ENCODE measurements at regions not wholly inside any gene's neighbourhood (a gene's known extent, or its start where the extent isn't known, plus 50 kb on each side); places are given as distances from the start of the nearest gene placed in this dataset.

DNA sequence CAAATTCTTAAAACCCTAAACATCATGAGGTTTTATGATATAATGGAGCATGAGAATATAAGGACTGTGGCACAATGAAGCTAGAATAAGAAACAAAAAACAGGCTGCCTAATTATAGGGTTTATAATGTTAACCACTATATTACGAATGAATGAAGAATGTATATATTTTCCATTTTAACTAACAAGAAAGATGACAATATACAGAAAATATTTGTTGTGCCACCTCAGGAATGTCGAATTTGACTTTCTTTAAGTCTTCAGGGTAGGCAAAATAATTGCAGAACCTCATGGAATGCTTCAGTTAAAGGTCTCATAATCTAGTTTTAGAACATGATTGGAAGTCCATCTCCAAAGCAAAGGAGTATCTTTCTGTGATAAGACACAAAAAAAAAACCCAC is 282.9 kb upstream of the SLC8A1 start:
- H3K4me3 ChIP-seq = no peak overlapping the region
- no peak for DNase-seq
- TF ChIP-seq, protein P1, sequence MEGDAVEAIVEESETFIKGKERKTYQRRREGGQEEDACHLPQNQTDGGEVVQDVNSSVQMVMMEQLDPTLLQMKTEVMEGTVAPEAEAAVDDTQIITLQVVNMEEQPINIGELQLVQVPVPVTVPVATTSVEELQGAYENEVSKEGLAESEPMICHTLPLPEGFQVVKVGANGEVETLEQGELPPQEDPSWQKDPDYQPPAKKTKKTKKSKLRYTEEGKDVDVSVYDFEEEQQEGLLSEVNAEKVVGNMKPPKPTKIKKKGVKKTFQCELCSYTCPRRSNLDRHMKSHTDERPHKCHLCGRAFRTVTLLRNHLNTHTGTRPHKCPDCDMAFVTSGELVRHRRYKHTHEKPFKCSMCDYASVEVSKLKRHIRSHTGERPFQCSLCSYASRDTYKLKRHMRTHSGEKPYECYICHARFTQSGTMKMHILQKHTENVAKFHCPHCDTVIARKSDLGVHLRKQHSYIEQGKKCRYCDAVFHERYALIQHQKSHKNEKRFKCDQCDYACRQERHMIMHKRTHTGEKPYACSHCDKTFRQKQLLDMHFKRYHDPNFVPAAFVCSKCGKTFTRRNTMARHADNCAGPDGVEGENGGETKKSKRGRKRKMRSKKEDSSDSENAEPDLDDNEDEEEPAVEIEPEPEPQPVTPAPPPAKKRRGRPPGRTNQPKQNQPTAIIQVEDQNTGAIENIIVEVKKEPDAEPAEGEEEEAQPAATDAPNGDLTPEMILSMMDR (IDR thresholded peaks at IDR 0.05) = no peak
- TF ChIP-seq EP300 (IDR thresholded peaks at IDR 0.05) = no peak
- TF ChIP-seq POLR2A (IDR thresholded peaks at IDR 0.05) = no peak
- no peaks in the 10 kb centered on the region for H3K36me3 ChIP-seq
- WGBS, 3 donors = 84 to 89% (median 87%) methylated on average over 2 of the region's 2 CpGs
- H3K4me1 ChIP-seq (ENCODE audit: insufficient read depth) = no peaks in the 10 kb centered on the region
- H3K9me3 ChIP-seq = no peaks in the 10 kb centered on the region
- intact Hi-C loops (cut with DNase I) = no loop called here
- H3K27me3 ChIP-seq = no peaks in the 10 kb centered on the region
- no peak overlapping the region for H3K27ac ChIP-seq

DNA sequence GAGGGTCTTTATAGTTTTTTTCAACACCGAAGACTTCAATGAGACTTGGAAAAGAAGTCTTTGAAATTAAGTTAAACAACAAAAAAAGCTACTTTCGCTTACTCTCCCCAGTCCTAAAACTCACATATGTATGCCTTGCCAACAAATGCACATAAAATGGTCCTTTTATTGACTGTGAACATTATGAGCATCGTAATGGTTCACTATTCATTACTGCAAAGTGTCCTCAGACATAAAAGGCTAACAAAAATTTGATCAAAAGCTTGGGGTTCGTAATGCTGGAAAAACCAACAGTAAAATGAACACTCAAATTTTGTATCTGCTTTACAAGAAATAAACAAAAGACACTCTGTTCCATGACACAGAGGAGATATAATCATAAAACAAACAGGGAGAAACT is 285.3 kb upstream of the SLC8A1 start:
- Histone ChIP-seq H3K4me1 (ENCODE audit: insufficient read depth) (no peaks in the 10 kb centered on the region), H3K4me3 (no peak overlapping the region), H3K9me3 (no peaks in the 10 kb centered on the region), H3K36me3 (no peaks in the 10 kb centered on the region), H3K27ac (no peak overlapping the region), H3K27me3 (no peaks in the 10 kb centered on the region)
- WGBS, 3 donors = 81 to 88% (median 85%) methylated on average over 4 of the region's 4 CpGs
- intact Hi-C loops (cut with DNase I) = no loop called here
- no peak for TF ChIP-seq EP300 (IDR thresholded peaks at IDR 0.05)
- TF ChIP-seq, protein P1 (IDR thresholded peaks at IDR 0.05) = no peak
- no peak for TF ChIP-seq POLR2A (IDR thresholded peaks at IDR 0.05)
- DNase-seq = no peak

DNA sequence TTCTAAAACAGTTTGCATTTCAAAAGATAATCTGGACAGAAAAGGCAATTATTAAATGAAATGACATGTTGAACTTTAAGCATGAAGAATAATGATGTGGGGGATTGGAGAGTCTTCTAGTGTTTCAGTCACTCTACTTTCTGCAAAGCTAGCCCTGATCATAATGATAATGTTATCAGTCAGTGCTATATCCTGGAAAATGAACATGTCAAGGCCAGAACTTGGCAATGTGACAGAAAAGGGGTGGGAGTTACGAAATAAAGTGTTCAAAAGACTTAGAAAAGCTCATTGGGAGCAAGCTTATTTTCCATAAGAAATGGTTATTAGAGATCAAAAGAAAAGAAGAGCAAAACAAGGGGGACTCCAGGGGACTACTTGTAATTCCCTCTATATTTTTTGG is 288.5 kb upstream of the SLC8A1 start:
- WGBS, 3 donors = 70 to 82% (median 79%) methylated on average over 1 of the region's 1 CpG
- Histone ChIP-seq H3K4me1 (ENCODE audit: insufficient read depth) (no peaks in the 10 kb centered on the region), H3K4me3 (no peak overlapping the region), H3K36me3 (no peaks in the 10 kb centered on the region), H3K27me3 (no peaks in the 10 kb centered on the region), H3K9me3 (no peaks in the 10 kb centered on the region), H3K27ac (no peak overlapping the region)
- no peak for DNase-seq
- intact Hi-C loops (cut with DNase I) = no loop called here
- TF ChIP-seq EP300 (IDR thresholded peaks at IDR 0.05) (no peak), POLR2A (IDR thresholded peaks at IDR 0.05) (no peak)
- TF ChIP-seq, protein P1 (IDR thresholded peaks at IDR 0.05) = no peak

DNA sequence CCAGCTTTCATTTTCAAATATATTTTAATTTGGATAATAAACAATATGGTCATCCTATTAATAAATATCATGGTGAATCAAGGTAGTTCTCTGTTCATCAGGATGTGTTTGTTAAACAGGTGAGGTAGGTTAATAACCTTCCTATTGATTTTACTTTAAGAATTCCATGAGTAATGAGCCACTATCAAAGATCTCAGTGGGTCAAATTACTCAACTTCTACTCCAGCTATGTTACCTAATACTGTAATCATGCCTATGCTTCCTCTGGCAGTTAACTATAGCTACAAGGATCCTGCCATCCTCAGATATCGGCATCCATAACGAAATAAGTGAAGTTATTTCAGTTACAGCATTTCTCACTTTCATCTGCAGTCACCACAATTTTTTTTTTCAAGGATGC is 289.6 kb upstream of the SLC8A1 start:
- no peaks in the 10 kb centered on the region for H3K36me3 ChIP-seq
- 87 to 94% (median 93%) methylated on average over 2 of the region's 2 CpGs for WGBS, 3 donors
- H3K4me3 ChIP-seq = no peak overlapping the region
- no peak for TF ChIP-seq POLR2A (IDR thresholded peaks at IDR 0.05)
- TF ChIP-seq EP300 (IDR thresholded peaks at IDR 0.05) = no peak
- TF ChIP-seq, protein P1 (IDR thresholded peaks at IDR 0.05) = no peak
- no peaks in the 10 kb centered on the region for H3K4me1 ChIP-seq (ENCODE audit: insufficient read depth)
- DNase-seq = no peak
- H3K27me3 ChIP-seq = no peaks in the 10 kb centered on the region
- H3K27ac ChIP-seq = no peak overlapping the region
- intact Hi-C loops (cut with DNase I) = no loop called here
- no peaks in the 10 kb centered on the region for H3K9me3 ChIP-seq

DNA sequence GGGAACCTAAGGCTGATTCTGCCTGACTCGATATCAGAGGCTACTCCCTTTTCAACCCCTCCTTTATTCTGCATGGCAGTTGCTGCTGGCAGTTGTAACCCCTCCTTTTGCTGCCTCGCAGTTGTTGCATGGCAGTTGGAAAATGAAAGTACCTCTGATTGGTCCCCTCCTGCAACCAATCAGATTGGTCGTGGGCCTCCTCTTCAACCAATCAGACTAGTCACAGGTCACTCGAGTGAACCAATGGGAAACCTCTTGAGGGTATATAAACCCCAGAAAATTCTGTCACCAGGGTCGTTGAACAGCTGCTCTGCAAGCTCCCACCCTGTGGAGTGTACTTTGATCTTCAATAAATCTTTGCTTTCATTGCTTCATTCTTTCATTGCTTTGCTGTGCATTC is 294.3 kb upstream of the SLC8A1 start:
- no peak for TF ChIP-seq EP300 (IDR thresholded peaks at IDR 0.05)
- no peaks in the 10 kb centered on the region for H3K4me1 ChIP-seq (ENCODE audit: insufficient read depth)
- H3K9me3 ChIP-seq = no peaks in the 10 kb centered on the region
- 84 to 85% (median 85%) methylated on average over 5 of the region's 5 CpGs for WGBS, 3 donors
- intact Hi-C loops (cut with DNase I) = no loop called here
- no peak overlapping the region for H3K27ac ChIP-seq
- H3K27me3 ChIP-seq = no peaks in the 10 kb centered on the region
- H3K4me3 ChIP-seq = no peak overlapping the region
- H3K36me3 ChIP-seq = no peaks in the 10 kb centered on the region
- no peak for DNase-seq
